GM06990 (cell line): ENCODE measurements at regions not wholly inside any gene's neighbourhood (a gene's known extent, or its start where the extent isn't known, plus 50 kb on each side); places are given as distances from the start of the nearest gene placed in this dataset.

ENCODE experiments used
- DNase-seq: peaks from one replicate; pipeline ENCODE4 v3.0.0-alpha.2; 2011; ENCODE audit not compliant: insufficient read length; ENCODE audit errors: extremely low read depth
- H3K27me3 ChIP-seq: replicated peaks from 2 replicates; pipeline ENCODE4 v1.6.0; 2011; ENCODE audit warnings: low read length; ENCODE audit not compliant: control insufficient read depth, insufficient read depth
- H3K36me3 ChIP-seq: 2 replicates; pipeline ENCODE4 v1.5.1; 2011; ENCODE audit warnings: low read length; ENCODE audit not compliant: control insufficient read depth, insufficient read depth
- H3K4me3 ChIP-seq: replicated peaks from 2 replicates; pipeline ENCODE4 v1.5.1; 2011; ENCODE audit warnings: low read depth, mild to moderate bottlenecking, control low read depth, low read length
- CTCF ChIP-seq: IDR thresholded peaks from 2 replicates; pipeline ENCODE4 v1.5.1; 2011; ENCODE audit warnings: low read length, control low read depth, mild to moderate bottlenecking, inconsistent platforms; ENCODE audit not compliant: insufficient read depth, poor library complexity, severe bottlenecking

DNA sequence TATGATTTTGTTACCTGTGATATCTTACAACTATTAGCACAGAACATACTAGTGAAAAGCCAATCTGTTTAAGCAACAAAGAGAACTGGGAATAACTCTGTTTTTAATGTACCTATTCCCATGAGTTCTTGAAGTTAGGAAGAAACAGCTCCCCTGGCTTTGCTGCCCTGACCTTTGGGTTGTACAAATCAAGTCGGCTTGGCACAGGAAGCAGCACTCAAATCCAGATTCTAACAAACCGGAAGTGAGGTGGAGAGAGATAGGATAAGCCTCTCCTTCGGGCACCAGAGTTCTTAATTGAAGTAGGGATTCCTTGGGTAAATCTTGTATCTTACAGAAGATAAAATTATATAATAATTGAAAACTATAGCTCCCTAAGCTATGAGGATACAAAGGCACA lies 144.8 kb upstream of the CPEB2 start:
- H3K36me3 ChIP-seq = no peaks in the 10 kb centered on the region
- no peaks in the 10 kb centered on the region for H3K27me3 ChIP-seq
- no peak for TF ChIP-seq CTCF
- no peak overlapping the region for H3K4me3 ChIP-seq
- DNase-seq = no peak

DNA sequence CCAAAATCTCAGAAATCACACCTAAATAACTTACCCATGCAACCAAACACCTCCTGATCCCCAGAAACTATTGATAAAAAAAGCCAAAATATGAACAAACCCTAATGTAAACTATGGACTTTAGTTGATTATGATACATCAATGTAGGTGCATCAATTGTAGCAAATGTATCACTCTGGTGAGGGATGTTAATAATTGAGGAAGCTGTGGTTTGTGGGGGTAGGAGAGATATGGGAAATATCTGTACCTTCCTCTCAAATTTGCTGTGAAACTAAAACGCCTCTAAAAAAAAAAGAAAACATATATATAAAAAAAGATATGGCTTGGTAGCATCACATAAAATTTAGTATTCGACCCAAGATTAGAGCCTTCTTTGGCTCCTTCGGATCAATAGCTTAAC lies 144.3 kb upstream of the CPEB2 start:
- TF ChIP-seq CTCF = no peak
- Histone ChIP-seq H3K4me3 (no peak overlapping the region), H3K36me3 (no peaks in the 10 kb centered on the region), H3K27me3 (no peaks in the 10 kb centered on the region)
- DNase-seq = no peak

GRCh38 chr4:14862891-14863290 lies 139.4 kb upstream of the CPEB2 start:
- DNase-seq = no peak
- H3K27me3 ChIP-seq = no peaks in the 10 kb centered on the region
- H3K4me3 ChIP-seq = no peak overlapping the region
- no peak for TF ChIP-seq CTCF
- H3K36me3 ChIP-seq = no peaks in the 10 kb centered on the region

GRCh38 chr4:14863418-14864364 lies 138.6 kb upstream of the CPEB2 start:
- no peak for DNase-seq
- Histone ChIP-seq H3K36me3 (no peaks in the 10 kb centered on the region), H3K27me3 (no peaks in the 10 kb centered on the region), H3K4me3 (no peak overlapping the region)
- TF ChIP-seq CTCF = no peak

DNA sequence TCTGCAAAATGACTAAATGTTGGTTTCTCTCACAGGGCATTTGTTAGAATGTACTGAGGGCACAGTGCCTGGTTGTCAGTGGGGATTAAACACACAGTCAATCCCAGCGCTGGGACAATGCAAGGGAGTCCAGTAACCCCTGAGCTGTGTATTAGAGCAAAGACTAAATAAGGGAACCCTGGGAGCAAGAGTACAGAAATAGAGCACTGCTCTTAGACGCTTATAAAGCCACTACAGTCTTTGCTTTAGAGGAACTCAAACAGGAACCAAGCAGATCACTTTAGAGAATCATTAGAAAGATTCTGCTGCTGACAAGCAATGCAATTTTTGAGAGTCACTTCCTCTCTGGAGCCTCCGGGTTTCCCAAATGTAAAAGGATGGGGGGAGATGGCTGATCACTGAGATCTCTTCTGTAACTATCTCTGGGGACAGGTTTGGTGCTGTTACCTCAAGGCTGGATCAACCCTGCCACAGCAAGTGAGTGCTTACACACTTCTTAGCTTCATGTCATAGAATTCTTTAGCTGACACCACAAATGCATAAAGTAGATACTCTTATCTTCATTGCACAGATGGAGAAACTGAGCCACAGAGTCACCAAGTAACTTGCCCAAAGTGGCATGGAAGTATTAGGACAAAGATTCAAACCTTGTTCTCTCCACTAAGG lies 137.8 kb upstream of the CPEB2 start:
- Histone ChIP-seq H3K27me3 (no peaks in the 10 kb centered on the region), H3K4me3 (no peak overlapping the region), H3K36me3 (no peaks in the 10 kb centered on the region)
- DNase-seq = no peak
- no peak for TF ChIP-seq CTCF

DNA sequence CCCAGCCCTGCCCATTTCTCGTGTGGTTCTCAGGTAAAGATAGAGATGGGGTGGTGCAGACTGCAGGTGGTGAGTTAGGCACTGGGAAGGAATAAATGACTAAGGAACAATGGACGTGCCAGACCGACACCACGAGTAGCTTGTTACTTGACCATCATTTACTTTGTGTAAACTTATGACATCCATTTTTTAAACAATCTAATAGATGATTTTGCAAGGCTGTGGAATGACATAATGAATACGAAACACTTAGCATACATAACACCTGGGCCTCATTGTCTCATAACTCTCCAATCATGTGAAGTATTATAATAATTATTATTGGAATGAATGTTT lies 137.3 kb upstream of the CPEB2 start:
- Histone ChIP-seq H3K36me3 (no peaks in the 10 kb centered on the region), H3K4me3 (no peak overlapping the region), H3K27me3 (no peaks in the 10 kb centered on the region)
- TF ChIP-seq CTCF = no peak
- no peak for DNase-seq
